Vagina (tissue), 2 donors: ENCODE measurements at regions not wholly inside any gene's neighbourhood (a gene's known extent, or its start where the extent isn't known, plus 50 kb on each side); places are given as distances from the start of the nearest gene placed in this dataset.

Experiments
- POLR2AphosphoS5 ChIP-seq, 2 donors: sonication (generic); formaldehyde crosslinking; IDR thresholded peaks; one replicate each; pipeline ENCODE4 v1.9.0; 2017; ENCODE audit warnings: antibody characterized with exemption in 2 of 2, mild to moderate bottlenecking in 2 of 2, low read depth in 1 of 2; ENCODE audit not compliant: insufficient read depth in 1 of 2
- TF ChIP-seq, protein P1 (sequence below), 3 experiments: fragments of 450-650 bp in 2 of 3; fragments of 200-600 bp in 1 of 3; sonication (generic) in 1 of 3; IDR thresholded peaks; one replicate each; pipeline ENCODE4 v1.5.1; 2017 to 2019; ENCODE audit warnings: antibody characterized with exemption in 3 of 3, mild to moderate bottlenecking in 2 of 3, moderate library complexity in 2 of 3

GRCh38 chr2:195479407-195479806 lies 177.6 kb upstream of the SLC39A10 start:
- TF ChIP-seq POLR2AphosphoS5 (IDR thresholded peaks at IDR 0.05; ENCODE audit: insufficient read depth in 1 of 2, low read depth in 1 of 2) = no peak
- TF ChIP-seq, protein P1, sequence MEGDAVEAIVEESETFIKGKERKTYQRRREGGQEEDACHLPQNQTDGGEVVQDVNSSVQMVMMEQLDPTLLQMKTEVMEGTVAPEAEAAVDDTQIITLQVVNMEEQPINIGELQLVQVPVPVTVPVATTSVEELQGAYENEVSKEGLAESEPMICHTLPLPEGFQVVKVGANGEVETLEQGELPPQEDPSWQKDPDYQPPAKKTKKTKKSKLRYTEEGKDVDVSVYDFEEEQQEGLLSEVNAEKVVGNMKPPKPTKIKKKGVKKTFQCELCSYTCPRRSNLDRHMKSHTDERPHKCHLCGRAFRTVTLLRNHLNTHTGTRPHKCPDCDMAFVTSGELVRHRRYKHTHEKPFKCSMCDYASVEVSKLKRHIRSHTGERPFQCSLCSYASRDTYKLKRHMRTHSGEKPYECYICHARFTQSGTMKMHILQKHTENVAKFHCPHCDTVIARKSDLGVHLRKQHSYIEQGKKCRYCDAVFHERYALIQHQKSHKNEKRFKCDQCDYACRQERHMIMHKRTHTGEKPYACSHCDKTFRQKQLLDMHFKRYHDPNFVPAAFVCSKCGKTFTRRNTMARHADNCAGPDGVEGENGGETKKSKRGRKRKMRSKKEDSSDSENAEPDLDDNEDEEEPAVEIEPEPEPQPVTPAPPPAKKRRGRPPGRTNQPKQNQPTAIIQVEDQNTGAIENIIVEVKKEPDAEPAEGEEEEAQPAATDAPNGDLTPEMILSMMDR (IDR thresholded peaks at IDR 0.05) = no peak
